ENCODE measurements at regions not wholly inside any gene's neighbourhood (a gene's known extent, or its start where the extent isn't known, plus 50 kb on each side); places are given as distances from the start of the nearest gene placed in this dataset.

DNA sequence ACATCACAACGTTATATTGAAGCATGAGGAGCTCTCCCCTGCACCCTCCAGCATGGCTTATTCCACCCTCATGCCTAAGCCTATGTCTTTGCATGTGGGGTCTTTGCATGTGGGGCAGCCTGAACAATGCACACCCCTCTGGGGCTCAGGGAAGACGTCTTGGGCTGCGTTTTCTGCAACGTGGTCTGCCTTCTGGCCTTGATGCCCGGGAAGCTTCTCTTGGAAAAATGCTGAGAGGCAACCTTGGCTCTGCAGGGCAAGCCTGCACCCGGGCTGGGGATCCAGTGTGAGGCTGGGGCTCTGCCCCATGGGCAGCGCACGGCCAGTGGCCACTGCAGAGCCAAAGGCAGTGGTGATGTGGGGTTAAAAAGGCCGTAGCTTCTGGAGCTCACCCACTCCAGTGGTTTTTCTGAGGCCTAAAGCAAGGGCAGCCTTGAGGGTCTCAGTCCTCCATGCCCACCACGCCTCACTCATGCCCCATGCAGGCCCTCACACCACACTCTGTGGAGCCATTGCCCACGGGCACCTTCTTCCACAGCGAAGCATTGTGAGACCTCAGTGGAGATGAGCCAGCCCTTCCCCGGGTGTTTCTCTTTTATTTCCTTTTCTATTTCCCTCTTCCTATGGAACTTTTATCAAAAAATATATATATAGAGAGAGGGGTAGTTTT, 112.2 kb downstream of the MRPL36 start:
- Histone ChIP-seq H4K20me1 (ENCODE audit: insufficient read depth, poor library complexity, severe bottlenecking) (no peaks in the 10 kb centered on the region), H3K4me2 (no peak overlapping the region), H3K9me3 (ENCODE audit: low read depth) (no peaks in the 10 kb centered on the region), H3K27me3 (no peaks in the 10 kb centered on the region), H3K4me1 (ENCODE audit: insufficient read depth) (no peaks in the 10 kb centered on the region), H3K4me3 (no peak overlapping the region), H2AFZ (no peak overlapping the region), H3K79me2 (no peaks in the 10 kb centered on the region), H3K27ac (no peak overlapping the region), H3K9me2 (replicated peaks; ENCODE audit: insufficient read depth) (no peaks in the 10 kb centered on the region), H3K36me3 (replicated peaks; ENCODE audit: insufficient read depth, low read depth) (no peaks in the 10 kb centered on the region)
- DNase-seq (ENCODE audit: low spot score), result no peak
- TF ChIP-seq, protein P1, sequence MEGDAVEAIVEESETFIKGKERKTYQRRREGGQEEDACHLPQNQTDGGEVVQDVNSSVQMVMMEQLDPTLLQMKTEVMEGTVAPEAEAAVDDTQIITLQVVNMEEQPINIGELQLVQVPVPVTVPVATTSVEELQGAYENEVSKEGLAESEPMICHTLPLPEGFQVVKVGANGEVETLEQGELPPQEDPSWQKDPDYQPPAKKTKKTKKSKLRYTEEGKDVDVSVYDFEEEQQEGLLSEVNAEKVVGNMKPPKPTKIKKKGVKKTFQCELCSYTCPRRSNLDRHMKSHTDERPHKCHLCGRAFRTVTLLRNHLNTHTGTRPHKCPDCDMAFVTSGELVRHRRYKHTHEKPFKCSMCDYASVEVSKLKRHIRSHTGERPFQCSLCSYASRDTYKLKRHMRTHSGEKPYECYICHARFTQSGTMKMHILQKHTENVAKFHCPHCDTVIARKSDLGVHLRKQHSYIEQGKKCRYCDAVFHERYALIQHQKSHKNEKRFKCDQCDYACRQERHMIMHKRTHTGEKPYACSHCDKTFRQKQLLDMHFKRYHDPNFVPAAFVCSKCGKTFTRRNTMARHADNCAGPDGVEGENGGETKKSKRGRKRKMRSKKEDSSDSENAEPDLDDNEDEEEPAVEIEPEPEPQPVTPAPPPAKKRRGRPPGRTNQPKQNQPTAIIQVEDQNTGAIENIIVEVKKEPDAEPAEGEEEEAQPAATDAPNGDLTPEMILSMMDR (IDR thresholded peaks at IDR 0.05; ENCODE audit: poor library complexity), result no peak
- TF ChIP-seq EZH2 (IDR thresholded peaks at IDR 0.05; ENCODE audit: borderline replicate concordance), result no peak
- no peak for TF ChIP-seq EZH2phosphoT487 (IDR thresholded peaks at IDR 0.05; ENCODE audit: low read depth, severe bottlenecking, unreplicated experiment)
- WGBS (ENCODE audit: low lambda C conversion rate, missing lambda C conversion rate), result 74% methylated on average over 13 of the region's 13 CpGs

DNA sequence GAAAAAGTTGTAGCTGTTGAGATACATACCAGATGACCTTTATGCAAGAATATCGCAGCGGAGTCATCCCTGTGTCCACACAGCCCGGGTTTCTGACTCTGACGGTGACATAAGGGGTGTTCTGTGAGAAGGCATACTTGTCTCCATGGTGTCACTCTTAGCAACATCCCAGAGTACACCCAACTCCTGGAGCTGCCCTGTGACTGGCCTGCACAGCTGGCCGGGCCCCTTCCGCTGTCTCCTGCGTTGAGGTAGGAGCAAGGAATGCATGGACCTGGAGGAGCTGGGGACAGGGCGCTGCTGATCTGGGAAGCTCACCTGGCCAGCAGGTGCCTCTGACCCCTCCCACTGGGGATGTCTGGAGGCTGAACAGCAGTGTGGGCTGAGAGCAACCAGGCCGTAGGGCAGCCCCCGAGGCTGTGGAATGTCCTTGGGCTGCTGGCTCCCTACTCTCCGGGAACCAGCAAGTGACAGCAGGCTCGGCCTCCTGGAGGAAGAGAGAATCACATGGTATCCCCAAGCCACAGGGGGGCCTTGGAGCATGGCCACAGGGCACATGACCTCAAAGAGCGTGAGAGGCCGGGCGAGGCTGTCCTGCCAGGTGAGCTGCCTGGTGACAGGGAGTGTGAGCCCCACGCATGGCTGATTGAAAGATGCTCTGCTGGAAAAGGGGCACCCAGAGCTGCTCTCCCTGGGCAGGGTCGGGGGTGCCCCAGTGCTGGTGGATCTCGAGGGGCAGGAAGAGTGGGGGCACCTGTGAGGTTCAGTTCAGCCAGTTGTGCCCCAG, 113.4 kb downstream of the MRPL36 start:
- Histone ChIP-seq H3K9me2 (replicated peaks; ENCODE audit: insufficient read depth) (no peaks in the 10 kb centered on the region), H2AFZ (no peak overlapping the region), H3K27ac (no peak overlapping the region), H3K36me3 (replicated peaks; ENCODE audit: insufficient read depth, low read depth) (no peaks in the 10 kb centered on the region), H3K4me1 (ENCODE audit: insufficient read depth) (no peaks in the 10 kb centered on the region), H3K79me2 (no peaks in the 10 kb centered on the region), H3K9me3 (ENCODE audit: low read depth) (no peaks in the 10 kb centered on the region), H3K4me2 (no peak overlapping the region), H4K20me1 (ENCODE audit: insufficient read depth, poor library complexity, severe bottlenecking) (no peaks in the 10 kb centered on the region), H3K4me3 (no peak overlapping the region), H3K27me3 (no peaks in the 10 kb centered on the region)
- no peak for DNase-seq (ENCODE audit: low spot score)
- no peak for TF ChIP-seq EZH2 (IDR thresholded peaks at IDR 0.05; ENCODE audit: borderline replicate concordance)
- TF ChIP-seq, protein P1 (IDR thresholded peaks at IDR 0.05; ENCODE audit: poor library complexity), result no peak
- no peak for TF ChIP-seq EZH2phosphoT487 (IDR thresholded peaks at IDR 0.05; ENCODE audit: low read depth, severe bottlenecking, unreplicated experiment)
- 74% methylated on average over 18 of the region's 18 CpGs for WGBS (ENCODE audit: low lambda C conversion rate, missing lambda C conversion rate)

DNA sequence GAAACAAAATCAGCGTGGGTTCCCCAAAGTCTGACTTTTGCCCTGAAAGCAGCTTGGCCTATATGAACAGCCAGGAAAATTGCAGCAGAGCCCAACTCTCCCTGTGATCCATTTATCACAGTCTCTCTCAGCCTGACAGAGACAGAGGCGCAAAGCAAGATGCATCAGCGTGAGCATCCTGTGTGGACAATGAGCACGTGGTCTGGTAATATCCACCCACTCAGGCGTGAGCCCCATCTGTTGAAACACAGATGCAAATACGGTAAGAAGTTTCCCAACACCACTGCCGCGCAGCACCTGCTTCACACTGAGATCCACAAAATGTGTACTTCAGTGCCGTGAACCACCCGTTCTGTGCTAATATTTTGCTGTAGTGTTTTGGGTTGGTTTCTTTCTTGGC, 114.6 kb downstream of the MRPL36 start:
- no peak overlapping the region for H3K4me3 ChIP-seq
- H2AFZ ChIP-seq, result no peak overlapping the region
- no peaks in the 10 kb centered on the region for H4K20me1 ChIP-seq (ENCODE audit: insufficient read depth, poor library complexity, severe bottlenecking)
- no peaks in the 10 kb centered on the region for H3K4me1 ChIP-seq (ENCODE audit: insufficient read depth)
- no peak for TF ChIP-seq EZH2phosphoT487 (IDR thresholded peaks at IDR 0.05; ENCODE audit: low read depth, severe bottlenecking, unreplicated experiment)
- TF ChIP-seq, protein P1 (IDR thresholded peaks at IDR 0.05; ENCODE audit: poor library complexity), result no peak
- no peak for TF ChIP-seq EZH2 (IDR thresholded peaks at IDR 0.05; ENCODE audit: borderline replicate concordance)
- H3K27me3 ChIP-seq, result no peaks in the 10 kb centered on the region
- no peak for DNase-seq (ENCODE audit: low spot score)
- H3K27ac ChIP-seq, result no peak overlapping the region
- 76% methylated on average over 10 of the region's 10 CpGs for WGBS (ENCODE audit: low lambda C conversion rate, missing lambda C conversion rate)
- no peaks in the 10 kb centered on the region for H3K9me3 ChIP-seq (ENCODE audit: low read depth)
- no peaks in the 10 kb centered on the region for H3K79me2 ChIP-seq
- H3K36me3 ChIP-seq (replicated peaks; ENCODE audit: insufficient read depth, low read depth), result no peaks in the 10 kb centered on the region
- H3K9me2 ChIP-seq (replicated peaks; ENCODE audit: insufficient read depth), result no peaks in the 10 kb centered on the region
- no peak overlapping the region for H3K4me2 ChIP-seq
